ENCODE measurements at regions not wholly inside any gene's neighbourhood (a gene's known extent, or its start where the extent isn't known, plus 50 kb on each side); places are given as distances from the start of the nearest gene placed in this dataset.

DNA sequence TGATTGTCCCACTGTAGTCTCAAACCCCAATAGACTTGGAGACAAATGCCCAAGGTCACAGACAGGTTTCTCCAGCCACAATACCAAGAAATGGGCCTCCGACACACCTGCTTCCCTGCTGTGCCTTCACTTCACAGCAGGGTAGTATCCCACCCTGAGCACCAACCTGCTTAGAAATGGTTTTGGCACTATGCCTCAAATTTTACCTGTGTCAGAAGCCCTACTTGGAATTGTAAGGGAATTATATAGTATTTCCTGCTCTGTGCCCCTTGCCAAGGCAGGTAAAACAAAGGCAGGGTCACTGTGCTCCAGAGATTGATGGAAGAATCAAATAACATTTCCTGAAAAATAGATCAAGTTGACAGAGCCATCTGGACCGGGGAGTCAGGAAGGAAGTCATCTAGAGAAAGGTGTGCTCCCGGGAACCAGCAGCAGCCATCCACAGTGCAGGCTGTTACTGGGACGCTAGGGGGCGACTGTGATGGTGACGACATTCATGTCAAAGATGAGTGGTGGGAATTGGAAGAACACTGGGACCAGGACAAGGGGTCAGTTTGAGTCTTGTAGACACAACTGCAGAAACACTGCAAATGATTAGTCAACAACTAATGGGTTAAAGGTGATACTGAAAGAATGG lies 117.8 kb upstream of the AKR1E2 start:
- TF ChIP-seq, protein P1, sequence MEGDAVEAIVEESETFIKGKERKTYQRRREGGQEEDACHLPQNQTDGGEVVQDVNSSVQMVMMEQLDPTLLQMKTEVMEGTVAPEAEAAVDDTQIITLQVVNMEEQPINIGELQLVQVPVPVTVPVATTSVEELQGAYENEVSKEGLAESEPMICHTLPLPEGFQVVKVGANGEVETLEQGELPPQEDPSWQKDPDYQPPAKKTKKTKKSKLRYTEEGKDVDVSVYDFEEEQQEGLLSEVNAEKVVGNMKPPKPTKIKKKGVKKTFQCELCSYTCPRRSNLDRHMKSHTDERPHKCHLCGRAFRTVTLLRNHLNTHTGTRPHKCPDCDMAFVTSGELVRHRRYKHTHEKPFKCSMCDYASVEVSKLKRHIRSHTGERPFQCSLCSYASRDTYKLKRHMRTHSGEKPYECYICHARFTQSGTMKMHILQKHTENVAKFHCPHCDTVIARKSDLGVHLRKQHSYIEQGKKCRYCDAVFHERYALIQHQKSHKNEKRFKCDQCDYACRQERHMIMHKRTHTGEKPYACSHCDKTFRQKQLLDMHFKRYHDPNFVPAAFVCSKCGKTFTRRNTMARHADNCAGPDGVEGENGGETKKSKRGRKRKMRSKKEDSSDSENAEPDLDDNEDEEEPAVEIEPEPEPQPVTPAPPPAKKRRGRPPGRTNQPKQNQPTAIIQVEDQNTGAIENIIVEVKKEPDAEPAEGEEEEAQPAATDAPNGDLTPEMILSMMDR (IDR thresholded peaks at IDR 0.05; ENCODE audit: borderline replicate concordance, extremely low read depth, low read length, poor library complexity, severe bottlenecking), result peak; percentile 34
- no peak for TF ChIP-seq EZH2 (IDR thresholded peaks at IDR 0.05; ENCODE audit: borderline replicate concordance, low read depth, low read length, severe bottlenecking)

Measured in DND-41 (cell line).